Ramos (cell line): ENCODE measurements at regions not wholly inside any gene's neighbourhood (a gene's known extent, or its start where the extent isn't known, plus 50 kb on each side); places are given as distances from the start of the nearest gene placed in this dataset.

Experiments
- in situ Hi-C: fragments of 300-500 bp; cut with MboI; formaldehyde crosslinking; loops from one replicate; pipeline ENCODE4 v1.14.3; 2022; ENCODE audit warnings: low sequenced_read_pairs; ENCODE audit not compliant: unreplicated experiment

GRCh38 chr3:27594096-27594690 is 110.0 kb upstream of the SLC4A7 start:
- in situ Hi-C loops, result no loop called here

DNA sequence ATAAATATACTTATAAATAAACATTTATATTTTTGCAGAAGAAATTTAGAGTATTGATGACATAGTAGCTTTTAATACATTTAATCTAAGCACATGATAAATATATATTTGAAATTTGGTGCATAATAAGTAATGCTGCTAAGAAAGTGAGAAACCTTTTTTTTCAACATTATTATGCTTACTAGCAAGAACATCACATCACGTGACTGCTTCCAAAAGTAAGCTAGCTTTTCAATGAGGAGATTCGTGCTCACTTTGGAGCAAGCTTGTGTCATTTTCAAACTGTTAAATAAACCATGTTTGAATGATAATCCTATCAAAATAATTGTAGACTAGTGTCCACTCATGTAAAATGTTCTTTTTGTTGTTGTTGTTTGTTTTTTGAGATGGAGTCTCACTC is 109.0 kb upstream of the SLC4A7 start:
- in situ Hi-C loops, result no loop called here

DNA sequence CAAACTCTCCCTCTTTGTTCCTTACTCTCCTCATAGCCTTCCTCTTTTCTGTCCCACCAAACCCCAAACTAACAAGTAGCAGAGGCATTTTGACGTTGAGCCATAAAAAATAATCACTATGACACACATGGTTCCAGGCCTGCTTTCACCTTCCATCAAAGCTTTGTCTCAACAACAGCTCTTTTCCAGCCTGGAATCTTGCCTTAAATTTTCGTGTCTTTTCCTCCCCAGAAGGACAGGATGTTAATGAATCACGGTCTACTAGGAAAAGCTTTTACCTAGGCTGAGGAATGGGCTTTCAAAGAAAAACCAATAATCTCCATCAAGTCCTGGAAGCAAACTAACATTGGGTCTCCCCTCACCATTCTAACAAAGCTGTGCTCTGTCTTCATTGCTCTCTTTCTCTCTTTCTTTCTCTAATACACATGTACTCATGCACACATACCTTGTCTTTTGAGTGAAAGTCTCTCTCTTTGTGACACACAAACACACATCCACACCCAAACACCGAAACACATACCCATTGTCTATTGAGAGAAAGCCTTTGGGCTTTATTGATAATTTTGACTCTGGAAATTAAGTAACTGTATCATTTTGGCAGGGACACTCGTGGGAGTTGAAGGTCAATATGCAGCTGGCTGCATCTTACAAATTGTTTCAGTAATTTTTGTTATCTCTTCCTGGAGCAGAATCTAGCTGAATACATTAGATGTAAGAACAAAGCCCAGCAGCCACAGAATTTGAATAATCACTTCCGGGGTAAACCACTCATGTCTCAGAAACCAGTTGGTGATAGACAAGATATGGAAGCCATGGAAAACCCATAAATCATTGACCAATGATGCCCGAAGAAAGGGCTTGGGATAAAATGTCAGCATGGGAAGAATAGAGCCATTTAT is 107.4 kb upstream of the SLC4A7 start:
- in situ Hi-C loops, result no loop called here

DNA sequence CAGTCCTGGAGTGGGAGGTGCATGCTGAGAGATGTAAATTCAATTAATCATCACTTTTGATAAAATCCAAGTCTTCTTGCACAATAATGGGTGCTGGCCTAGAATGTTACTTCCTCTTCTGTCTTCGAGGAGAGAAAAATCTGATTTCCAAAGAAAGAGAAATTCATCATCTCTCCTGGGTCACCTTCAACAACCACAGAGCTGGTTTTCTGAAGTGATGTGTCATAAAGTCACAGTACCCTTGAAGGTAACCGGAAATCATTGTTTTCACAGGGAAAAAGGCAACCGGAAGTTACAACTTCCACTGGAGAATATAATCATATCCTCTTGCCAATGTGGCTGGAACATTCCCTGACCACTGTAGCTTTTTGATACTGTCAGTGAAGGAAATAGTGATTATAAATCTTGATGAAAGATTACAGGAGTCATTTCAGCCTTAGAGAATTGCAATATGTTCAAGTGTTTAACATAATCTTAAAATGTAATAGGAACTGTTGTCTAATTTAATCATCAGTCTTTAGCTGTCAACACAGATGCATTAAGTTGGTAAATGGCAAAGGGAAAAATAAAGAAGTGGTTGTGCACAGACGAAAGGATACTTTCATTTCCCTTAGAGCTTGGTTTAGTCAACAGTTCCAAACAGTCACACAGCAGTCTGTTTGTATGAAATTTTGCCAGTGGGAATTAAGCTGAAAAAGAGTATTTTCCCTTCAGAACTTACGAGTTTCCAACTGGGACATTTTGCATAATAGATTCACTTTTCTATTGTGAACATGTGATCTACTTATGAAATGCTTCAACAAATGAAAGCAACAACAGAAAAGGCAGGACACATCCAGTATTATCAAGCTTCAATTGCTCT is 106.5 kb upstream of the SLC4A7 start:
- in situ Hi-C loops, result no loop called here

DNA sequence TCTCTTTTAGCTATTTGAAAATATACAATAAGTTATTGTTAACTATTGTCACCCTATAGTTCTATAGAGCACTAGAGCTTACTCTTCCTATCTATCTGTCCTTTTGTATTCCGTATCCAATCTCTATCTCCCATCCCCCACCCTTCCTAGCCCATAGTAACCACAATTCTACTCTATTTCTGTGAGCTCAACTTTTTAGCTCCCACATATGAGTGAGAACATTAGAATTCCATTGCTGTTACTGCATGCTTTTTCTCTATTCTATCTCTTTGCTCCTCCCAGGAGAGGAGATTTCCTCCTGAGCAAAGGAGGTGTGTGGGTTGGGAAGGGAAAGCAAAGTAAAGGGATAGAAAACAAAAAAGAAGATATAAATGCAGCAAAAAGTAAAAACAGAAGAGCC is 105.6 kb upstream of the SLC4A7 start:
- in situ Hi-C loops, result no loop called here

GRCh38 chr3:27585429-27585828 is 101.2 kb upstream of the SLC4A7 start:
- in situ Hi-C loops, result no loop called here

DNA sequence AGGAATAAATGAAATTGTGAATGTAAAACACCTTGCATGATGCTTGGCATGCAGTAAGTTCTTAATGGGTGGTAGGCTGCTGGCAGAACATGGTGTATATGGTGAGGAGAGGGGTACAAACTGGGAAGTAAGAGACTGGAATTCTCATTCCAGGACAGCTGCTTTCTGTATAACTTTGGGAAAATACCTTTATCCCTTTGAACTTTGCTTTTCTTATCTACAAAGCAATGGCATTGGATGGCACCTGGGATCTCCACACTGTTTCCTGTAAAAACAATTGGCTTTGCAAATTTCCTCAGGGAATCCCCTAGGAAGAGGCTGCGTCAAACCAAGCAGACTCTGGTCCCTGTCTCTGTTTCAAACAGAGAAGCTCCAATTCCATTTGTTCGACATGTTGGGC is 100.7 kb upstream of the SLC4A7 start:
- in situ Hi-C loops, result no loop called here

DNA sequence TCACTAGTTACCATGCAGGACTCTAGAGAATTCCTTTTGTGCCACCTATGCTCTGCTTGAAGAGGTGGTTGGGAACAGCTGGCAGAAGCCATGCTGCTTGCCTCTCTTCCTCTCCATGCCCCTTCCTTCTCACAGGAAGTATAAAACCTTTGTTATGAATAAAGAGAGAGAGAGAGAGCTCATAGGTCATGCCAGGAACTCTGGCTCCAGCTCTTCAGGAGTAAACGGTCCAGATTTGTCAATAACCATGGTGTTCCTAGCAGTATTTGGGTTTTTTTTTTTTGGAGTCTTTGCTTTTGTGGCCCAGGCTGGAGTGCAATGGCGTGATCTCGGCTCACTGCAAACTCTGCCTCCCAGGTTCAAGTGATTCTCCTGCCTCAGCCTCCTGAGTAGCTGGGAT is 97.7 kb upstream of the SLC4A7 start:
- in situ Hi-C loops, result no loop called here

DNA sequence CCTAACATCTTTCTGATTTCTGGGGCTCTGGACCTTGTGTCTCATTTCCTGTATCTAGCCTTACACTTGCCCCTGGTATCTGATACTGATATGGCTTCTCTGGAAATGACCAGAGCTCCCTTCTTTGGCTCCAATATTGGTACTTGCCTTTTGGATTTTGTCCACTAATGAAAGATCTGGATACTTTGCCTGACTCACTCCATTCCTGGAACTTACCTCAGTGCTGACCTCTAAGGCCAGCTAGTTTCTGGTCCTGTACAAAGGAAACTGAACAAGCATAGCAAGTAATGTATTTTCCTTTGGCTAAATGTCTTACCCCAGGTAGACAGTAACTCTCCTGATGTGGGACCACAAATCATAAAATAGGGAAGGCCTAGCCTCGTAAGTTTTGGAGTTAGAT is 93.8 kb upstream of the SLC4A7 start:
- in situ Hi-C loops, result no loop called here

DNA sequence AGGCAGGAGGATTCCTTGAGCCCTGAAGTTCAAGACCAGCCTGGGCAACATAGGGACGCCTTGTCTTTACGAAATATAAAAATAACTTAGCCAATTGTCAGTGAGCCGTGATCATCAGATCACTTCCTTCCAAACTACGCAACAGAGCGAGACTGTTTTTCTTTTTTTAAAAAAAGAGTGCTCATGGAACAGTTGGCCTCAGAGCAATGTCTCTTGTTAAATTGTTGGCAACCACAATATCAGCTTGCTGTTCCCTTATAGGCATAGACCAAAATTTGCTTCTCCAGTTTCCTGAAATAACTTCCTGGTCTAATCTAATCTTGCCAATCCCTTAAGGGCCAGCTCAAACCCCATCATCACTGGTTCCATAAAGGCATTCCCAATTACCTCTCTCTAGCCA is 93.3 kb upstream of the SLC4A7 start:
- in situ Hi-C loops, result no loop called here

GRCh38 chr3:27576171-27576570 is 92.0 kb upstream of the SLC4A7 start:
- in situ Hi-C loops, result no loop called here

DNA sequence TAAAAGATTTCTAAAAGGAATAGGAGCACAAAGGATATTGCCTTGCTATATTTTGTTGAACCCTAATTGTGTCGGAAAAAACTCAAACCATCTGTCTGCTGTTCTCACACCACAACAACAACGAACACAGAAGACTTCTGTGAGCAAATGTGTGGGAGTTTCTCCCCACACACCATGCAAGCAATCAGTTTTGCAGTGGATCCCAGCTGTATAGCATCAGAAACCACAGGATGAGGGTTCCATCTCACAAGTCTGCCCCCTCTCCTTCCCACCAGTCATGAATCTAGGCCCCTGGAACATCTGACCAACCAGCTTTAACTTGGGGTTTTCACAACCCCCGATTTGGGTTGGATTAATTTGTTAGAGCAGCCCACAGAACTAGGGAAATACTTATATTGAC is 91.3 kb upstream of the SLC4A7 start:
- in situ Hi-C loops, result no loop called here

DNA sequence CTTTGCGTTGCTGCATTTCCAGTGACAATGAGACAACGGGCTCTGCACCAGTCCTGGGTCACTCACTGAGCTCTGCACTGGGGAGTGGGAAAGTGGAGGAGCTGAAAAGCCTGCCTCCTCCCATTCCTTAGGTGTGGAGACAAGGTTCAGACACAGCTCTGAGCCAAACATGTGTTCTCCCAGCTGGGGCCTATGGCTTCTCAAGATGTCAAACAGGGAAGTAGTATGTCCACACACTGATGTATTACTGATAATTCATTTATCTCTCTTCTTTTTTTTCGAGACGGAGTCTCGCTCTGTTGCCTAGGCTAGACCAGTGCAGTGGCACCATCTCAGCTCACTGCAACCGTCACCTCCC is 90.2 kb upstream of the SLC4A7 start:
- in situ Hi-C loops, result no loop called here

DNA sequence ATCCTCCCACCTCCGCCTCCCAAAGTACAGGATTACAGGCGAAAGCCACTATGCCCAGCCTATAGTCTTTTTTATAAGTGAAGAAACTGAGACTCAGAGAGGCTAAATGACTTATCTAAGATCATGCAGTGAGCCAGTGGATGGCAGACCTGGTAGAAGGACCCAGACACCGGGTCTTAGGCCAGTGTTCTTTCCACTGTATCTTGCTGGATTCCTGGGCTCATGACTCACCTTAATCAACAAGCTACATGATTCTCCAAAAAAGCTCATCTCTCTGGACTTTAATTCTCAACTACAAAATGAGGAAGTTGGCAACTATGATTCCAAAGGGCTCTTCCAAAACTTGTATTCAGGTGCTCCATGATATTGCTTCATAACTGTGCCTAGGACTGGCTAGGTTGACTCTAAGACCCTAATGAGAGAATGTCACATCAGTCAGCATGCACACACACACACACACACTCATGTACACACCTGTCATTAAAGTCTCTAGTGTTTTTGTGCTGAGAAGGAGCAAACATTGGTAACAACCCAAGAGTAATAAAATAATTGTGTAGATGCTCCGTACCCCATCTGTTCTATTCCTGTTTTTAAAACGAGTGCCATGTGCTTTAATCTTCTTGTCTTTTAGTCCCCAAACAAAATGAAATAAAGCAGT is 89.7 kb upstream of the SLC4A7 start:
- in situ Hi-C loops, result no loop called here

DNA sequence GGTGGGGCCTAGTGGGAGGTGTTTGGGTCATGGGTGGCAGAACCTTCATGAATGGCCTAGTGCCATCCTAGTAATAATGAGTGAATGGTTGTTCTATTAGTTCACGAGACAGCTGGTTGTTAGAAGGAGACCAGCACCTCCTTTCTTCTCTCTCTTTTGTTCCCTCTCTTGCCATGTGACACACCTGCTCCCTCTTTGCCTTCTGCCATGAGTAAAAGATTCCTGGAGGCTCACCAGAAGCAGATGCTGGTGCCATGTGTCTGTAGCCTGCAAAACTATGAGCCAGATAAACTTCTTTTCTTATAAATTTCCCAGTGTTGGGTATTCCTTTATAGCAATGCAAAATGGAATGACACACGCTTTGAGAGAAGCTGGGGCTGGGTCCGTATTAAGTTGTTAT is 89.0 kb upstream of the SLC4A7 start:
- in situ Hi-C loops, result no loop called here

- in situ Hi-C loops, result no loop called here
Observed at GRCh38 chr3:27571345-27571744, 87.2 kb upstream of the SLC4A7 start.

- in situ Hi-C loops, result no loop called here
Observed at GRCh38 chr3:27570421-27571106, 86.4 kb upstream of the SLC4A7 start.

GRCh38 chr3:27568393-27568792 is 84.2 kb upstream of the SLC4A7 start:
- in situ Hi-C loops, result no loop called here

- in situ Hi-C loops, result no loop called here
Observed at GRCh38 chr3:27567251-27567650, 83.1 kb upstream of the SLC4A7 start.

DNA sequence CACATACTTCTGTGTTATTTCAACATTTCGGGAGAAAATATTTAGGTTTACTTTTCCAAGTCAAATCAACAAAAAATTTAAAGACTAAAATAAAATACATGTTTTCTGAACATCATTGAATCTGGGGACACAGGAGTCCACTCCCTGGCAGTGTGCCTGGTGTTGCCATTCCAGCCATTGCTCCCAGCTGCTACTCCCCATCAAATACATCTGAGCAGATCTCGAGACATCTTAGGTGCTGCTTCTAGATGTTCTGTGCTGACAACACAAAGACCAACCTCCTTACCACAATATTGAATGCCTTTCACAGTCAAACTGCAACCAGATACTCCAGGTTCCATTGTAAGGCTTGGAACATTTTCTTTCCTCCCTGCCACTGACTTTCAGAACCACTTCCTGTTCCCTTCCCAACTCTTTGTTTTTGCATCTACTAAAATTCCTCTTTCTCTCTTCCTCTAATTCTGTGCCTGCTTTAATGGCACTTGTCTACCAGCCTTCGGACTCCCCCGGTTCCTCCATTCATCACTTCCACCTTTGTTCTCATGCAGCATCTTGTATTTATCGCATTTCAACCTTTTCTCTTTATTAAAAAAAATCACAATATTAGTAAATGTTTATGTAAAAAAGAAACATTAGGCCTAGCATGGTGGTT is 81.1 kb upstream of the SLC4A7 start:
- in situ Hi-C loops, result no loop called here
